Aorta (tissue), 5 donors: ENCODE measurements at regions not wholly inside any gene's neighbourhood (a gene's known extent, or its start where the extent isn't known, plus 50 kb on each side); places are given as distances from the start of the nearest gene placed in this dataset.
"Not testable (repeated sequence)": the region's sequence is repeated elsewhere in the genome, so short reads cannot be mapped to it uniquely, and the experiment has no call there.

ENCODE experiments used
- ATAC-seq: fragments of 200-7000 bp; cut with Tn5 transposase; one replicate; pipeline ENCODE4 v1.9.1; 2022; ENCODE audit warnings: moderate library complexity; ENCODE audit not compliant: low FRiP score
- DNase-seq, 2 donors: peaks; one replicate each; pipeline ENCODE4 v3.0.0-alpha.2; 2020
- H3K27ac ChIP-seq, 2 donors: one replicate each; pipeline ENCODE4 v1.5.1; 2013; ENCODE audit warnings: low read length in 2 of 2, mild to moderate bottlenecking in 2 of 2, moderate library complexity in 2 of 2, control low read depth in 1 of 2, inconsistent platforms in 1 of 2, low read depth in 1 of 2
- H3K27me3 ChIP-seq, 2 donors: one replicate each; pipeline ENCODE4 v1.6.1; 2013; ENCODE audit warnings: control low read depth in 1 of 2, low read length in 1 of 2, mild to moderate bottlenecking in 1 of 2, moderate library complexity in 1 of 2; ENCODE audit not compliant: insufficient read depth in 2 of 2, control insufficient read depth in 1 of 2
- H3K36me3 ChIP-seq, 2 donors: one replicate each; pipeline ENCODE4 v1.6.1; 2013; ENCODE audit warnings: control low read depth in 1 of 2, low read length in 1 of 2, mild to moderate bottlenecking in 1 of 2; ENCODE audit not compliant: insufficient read depth in 2 of 2, control insufficient read depth in 1 of 2
- H3K4me1 ChIP-seq, 2 donors: one replicate each; pipeline ENCODE4 v1.6.1; 2013; ENCODE audit warnings: low read length in 2 of 2, control low read depth in 1 of 2, mild to moderate bottlenecking in 1 of 2, moderate library complexity in 1 of 2; ENCODE audit not compliant: insufficient read depth in 2 of 2, control insufficient read depth in 1 of 2
- H3K4me3 ChIP-seq, 2 donors: one replicate each; pipeline ENCODE4 v1.5.1; 2013; ENCODE audit warnings: low read length in 2 of 2, control low read depth in 1 of 2, mild to moderate bottlenecking in 1 of 2
- H3K9me3 ChIP-seq: one replicate; pipeline ENCODE4 v1.6.1; 2013; ENCODE audit warnings: mild to moderate bottlenecking, low read length; ENCODE audit not compliant: control insufficient read depth
- WGBS, 2 donors: extraction: QIAGEN DNeasy Blood & Tissue Kit; methylation state at CpG; one replicate each; pipeline ENCODE4 v1.1.7; 2013; 5-methylcytosine and 5-hydroxymethylcytosine counted together
- intact Hi-C, 2 donors: fragments of 100-400 bp; cut with DNase I; formaldehyde crosslinking; loops; one replicate each; pipeline versions ENCODE4 v1.14.2 to v1.15.0; 2022
- donor health status: healthy with polysubstance abuse.
- donor health status: Bipolar disorder and iron deficiency.
- donor health status: DM: no; HTN: no; CAD: no.
- donor health status: DM: no; HTN: no; CAD: no.
- donor health status: DM: yes; HTN: yes; CAD: no.

DNA sequence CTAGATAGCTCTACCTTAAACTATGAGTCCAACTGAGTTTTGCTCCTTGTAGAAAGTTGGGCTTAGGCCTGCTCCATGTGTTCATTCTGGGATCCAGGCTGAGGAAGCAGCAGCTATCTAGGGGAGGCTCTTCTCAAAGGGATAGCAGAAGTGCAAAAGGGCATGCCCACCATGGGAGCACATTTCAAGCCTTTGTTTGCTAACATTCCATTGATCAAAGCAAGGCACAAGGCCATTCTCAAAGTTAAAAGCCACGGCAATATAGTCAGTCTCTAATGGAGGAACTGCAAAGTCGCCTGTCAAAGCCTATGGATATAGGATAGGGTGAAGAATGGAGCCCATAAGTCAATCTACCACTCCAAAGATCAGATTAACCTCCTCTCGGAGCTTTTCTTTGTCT lies 488.1 kb upstream of the ARX start:
- H3K27ac ChIP-seq: no peak overlapping the region
- no peaks in the 10 kb centered on the region for H3K4me1 ChIP-seq
- H3K36me3 ChIP-seq: no peaks in the 10 kb centered on the region
- H3K9me3 ChIP-seq: no peaks in the 10 kb centered on the region
- no peak for ATAC-seq
- H3K4me3 ChIP-seq: no peak overlapping the region
- WGBS, 2 donors: 63 to 84% methylated on average over 3 of the region's 3 CpGs
- H3K27me3 ChIP-seq: no peaks in the 10 kb centered on the region
- DNase-seq: no peak
- intact Hi-C loops: no loop called here

GRCh38 chrX:25507801-25508200 lies 492.0 kb upstream of the ARX start:
- H3K36me3 ChIP-seq: no peaks in the 10 kb centered on the region
- ATAC-seq: no peak
- no peaks in the 10 kb centered on the region for H3K4me1 ChIP-seq
- no peaks in the 10 kb centered on the region for H3K9me3 ChIP-seq
- no peaks in the 10 kb centered on the region for H3K27me3 ChIP-seq
- intact Hi-C loops: no loop called here
- 76 to 90% methylated on average over 2 of the region's 2 CpGs for WGBS, 2 donors
- H3K4me3 ChIP-seq: no peak overlapping the region
- no peak for DNase-seq
- no peak overlapping the region for H3K27ac ChIP-seq

DNA sequence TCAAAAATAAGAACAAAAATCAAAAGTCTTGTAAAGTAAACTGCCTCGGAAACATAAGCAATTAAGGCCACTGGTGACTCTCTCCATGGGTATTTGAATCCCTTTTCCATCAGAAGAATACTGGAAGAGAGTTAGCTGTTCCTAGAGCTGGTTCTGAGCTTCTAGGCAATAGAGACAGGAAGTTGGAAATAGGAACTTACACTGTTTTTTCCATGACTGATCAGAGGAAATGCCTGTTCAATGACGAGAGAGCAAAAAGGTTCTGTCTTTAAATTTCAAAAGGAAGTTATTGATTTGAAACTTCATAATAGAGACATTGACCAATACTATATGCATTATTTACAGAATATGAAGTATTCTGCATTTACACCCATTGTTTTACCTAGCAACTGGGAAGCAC lies 503.5 kb upstream of the ARX start:
- WGBS, 2 donors: 51 to 53% methylated on average over 2 of the region's 2 CpGs
- no peak overlapping the region for H3K4me3 ChIP-seq
- intact Hi-C loops: no loop called here
- no peaks in the 10 kb centered on the region for H3K9me3 ChIP-seq
- no peaks in the 10 kb centered on the region for H3K27me3 ChIP-seq
- H3K4me1 ChIP-seq: no peaks in the 10 kb centered on the region
- no peak overlapping the region for H3K27ac ChIP-seq
- H3K36me3 ChIP-seq: no peaks in the 10 kb centered on the region
- ATAC-seq (no peak), DNase-seq (no peak)

GRCh38 chrX:25522443-25523010 lies 506.8 kb upstream of the ARX start:
- H3K36me3 ChIP-seq, H3K27ac ChIP-seq, H3K4me1 ChIP-seq, ATAC-seq, DNase-seq, H3K9me3 ChIP-seq, intact Hi-C loops, H3K27me3 ChIP-seq, H3K4me3 ChIP-seq: not testable (repeated sequence)
- WGBS, 2 donors: 85 to 96% methylated on average over 20 of the region's 20 CpGs

DNA sequence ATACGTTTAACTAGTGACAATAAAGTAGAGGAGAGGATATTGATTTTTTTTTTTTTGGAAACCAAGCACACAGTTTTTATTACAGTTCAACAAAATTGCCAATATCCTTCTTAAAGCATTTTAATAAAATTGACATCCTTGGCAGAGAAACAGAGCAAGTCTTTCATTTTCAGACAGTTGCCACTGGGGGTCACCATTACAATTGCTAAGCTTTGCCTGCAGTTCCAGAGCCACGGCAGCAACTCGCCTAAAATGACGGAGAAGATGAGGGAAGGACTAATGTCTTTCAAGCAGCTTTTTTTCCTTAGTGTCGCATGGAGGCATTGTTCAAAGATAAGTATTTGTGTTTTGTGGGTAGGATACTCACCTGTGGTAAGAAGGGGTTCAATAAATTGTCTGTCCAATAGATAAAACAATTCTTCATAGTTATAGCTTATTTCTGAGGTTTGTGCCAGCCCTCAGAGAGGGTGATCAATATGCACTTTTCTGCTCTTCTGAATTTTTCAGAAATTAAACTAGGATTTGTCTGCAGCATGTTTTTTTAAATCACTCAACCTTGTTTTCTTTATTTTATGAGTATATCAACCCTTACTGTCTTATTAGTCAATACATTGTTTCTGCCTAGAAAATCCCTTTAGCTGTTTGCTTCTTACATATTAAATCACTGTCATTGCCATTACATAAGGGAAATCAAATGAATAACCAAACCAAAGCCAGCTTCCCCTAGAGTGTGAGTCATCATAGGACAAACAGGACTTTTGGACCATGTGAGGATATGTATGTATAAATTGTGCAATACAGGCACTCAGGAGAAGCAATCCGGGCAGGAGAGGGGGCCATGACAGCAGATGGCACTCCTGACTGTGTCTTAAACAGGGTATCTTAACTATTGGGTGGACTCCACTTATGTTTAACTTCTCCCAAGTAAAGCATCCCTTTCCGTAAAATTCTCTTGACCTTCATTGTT lies 508.1 kb upstream of the ARX start:
- intact Hi-C loops: no loop called here
- ATAC-seq: no peak
- no peak overlapping the region for H3K4me3 ChIP-seq

DNA sequence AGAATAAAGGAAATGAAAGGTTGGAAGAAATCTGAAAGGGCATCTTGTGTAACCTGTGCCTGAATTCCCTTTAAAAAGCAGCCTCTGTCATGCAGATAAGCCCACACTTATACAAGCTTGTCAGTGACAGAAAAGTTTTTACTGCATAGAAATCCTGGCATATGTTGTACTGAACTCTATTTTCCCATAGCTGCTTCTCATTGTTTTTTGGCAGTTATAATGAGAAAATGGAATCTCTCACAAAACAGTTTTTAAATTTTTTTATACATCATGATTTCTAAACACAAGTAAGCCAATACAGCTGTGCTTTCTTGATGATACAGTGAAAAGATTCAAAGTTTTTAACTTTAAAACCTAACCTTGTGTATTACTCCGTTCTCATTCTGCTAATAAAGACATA lies 511.4 kb upstream of the ARX start:
- Histone ChIP-seq H3K27ac (no peak overlapping the region), H3K4me3 (no peak overlapping the region), H3K36me3 (no peaks in the 10 kb centered on the region), H3K4me1 (no peaks in the 10 kb centered on the region), H3K27me3 (no peaks in the 10 kb centered on the region), H3K9me3 (no peaks in the 10 kb centered on the region)
- 47 to 75% methylated on average over 1 of the region's 1 CpG for WGBS, 2 donors
- ATAC-seq (no peak), DNase-seq (no peak)
- intact Hi-C loops: no loop called here

More for the DNA sequence above, 508.1 kb upstream of the ARX start:
- no peaks in the 10 kb centered on the region for H3K36me3 ChIP-seq
- no peaks in the 10 kb centered on the region for H3K27me3 ChIP-seq
- WGBS, 2 donors: 20 to 29% methylated on average over 7 of the region's 7 CpGs
- no peak for DNase-seq
- H3K27ac ChIP-seq: no peak overlapping the region
- no peaks in the 10 kb centered on the region for H3K9me3 ChIP-seq
- no peaks in the 10 kb centered on the region for H3K4me1 ChIP-seq

DNA sequence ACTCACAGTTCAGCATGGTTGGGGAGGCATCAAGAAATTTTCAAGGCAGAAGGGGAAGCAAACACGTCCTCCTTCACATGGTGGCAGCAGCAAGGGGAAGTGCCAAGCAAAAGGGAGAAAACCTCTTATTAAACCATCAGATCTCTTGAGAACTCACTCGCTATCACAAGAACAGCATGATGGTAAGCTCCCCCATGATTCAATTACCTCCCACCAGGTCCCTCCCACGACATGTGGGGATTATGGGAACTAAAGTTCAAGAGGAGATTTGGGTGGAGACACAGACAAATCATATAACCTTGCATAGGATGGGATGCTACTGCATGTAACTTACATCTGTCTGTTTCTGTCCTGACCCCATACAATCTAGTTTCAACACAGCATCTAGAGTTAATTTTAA lies 511.8 kb upstream of the ARX start:
- Histone ChIP-seq H3K4me3 (no peak overlapping the region), H3K4me1 (no peaks in the 10 kb centered on the region), H3K27me3 (no peaks in the 10 kb centered on the region), H3K9me3 (no peaks in the 10 kb centered on the region), H3K27ac (no peak overlapping the region), H3K36me3 (no peaks in the 10 kb centered on the region)
- ATAC-seq (no peak), DNase-seq (no peak)
- WGBS, 2 donors: 49 to 69% methylated on average over 3 of the region's 3 CpGs
- intact Hi-C loops: no loop called here

DNA sequence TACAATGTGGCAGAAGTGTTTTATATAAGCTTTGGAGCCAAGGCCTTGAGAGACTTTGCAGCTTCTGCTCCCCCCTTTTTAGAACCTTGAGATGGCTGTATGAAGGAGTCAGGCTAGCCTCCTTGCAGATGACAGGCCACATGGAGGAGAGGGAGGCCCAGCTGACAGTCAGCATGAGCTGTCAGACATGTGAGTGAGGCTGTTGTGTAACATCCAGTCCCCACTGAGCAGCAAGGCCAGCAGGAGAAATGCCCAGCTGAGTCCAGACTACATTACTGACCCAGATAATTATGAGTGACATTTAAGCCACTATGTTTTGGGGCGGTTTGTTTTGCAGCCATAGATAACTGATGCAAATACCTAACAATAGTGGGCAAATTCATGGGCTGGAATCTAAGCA lies 515.3 kb upstream of the ARX start:
- intact Hi-C loops: no loop called here
- DNase-seq (no peak), ATAC-seq (no peak)
- no peak overlapping the region for H3K27ac ChIP-seq
- H3K36me3 ChIP-seq: no peaks in the 10 kb centered on the region
- H3K4me3 ChIP-seq: no peak overlapping the region
- H3K27me3 ChIP-seq: no peaks in the 10 kb centered on the region
- no peaks in the 10 kb centered on the region for H3K9me3 ChIP-seq
- 64 to 88% methylated on average over 1 of the region's 1 CpG for WGBS, 2 donors
- no peaks in the 10 kb centered on the region for H3K4me1 ChIP-seq

DNA sequence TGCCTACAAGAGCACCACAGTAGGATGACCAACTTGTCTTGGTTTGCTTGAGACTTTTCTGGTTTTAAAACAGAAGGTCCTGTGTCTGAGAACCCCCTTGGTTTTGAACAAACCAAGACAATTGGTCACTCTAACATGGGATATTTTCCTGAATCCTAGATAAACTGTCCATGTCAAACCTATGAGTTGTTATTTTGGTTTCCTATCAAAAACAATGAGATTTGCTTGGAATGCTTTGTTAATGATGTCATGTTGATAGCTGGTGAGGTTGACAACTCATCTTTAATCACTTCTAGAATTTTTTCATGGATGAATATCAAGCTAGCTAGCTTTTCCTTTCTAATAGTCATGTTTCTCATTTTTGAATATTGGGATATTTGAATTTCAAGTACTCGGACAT lies 518.3 kb upstream of the ARX start:
- no peaks in the 10 kb centered on the region for H3K4me1 ChIP-seq
- intact Hi-C loops: no loop called here
- 0 to 75% methylated on average over 1 of the region's 1 CpG for WGBS, 2 donors

More for the DNA sequence above, 518.3 kb upstream of the ARX start:
- Histone ChIP-seq H3K4me3 (no peak overlapping the region), H3K36me3 (no peaks in the 10 kb centered on the region), H3K9me3 (no peaks in the 10 kb centered on the region), H3K27ac (no peak overlapping the region), H3K27me3 (no peaks in the 10 kb centered on the region)
- DNase-seq: no peak
- ATAC-seq: no peak
